Activated CD4-positive, alpha-beta T cell treated with anti-CD3 and anti-CD28 coated beads for 36 hours (primary cell): ENCODE measurements at regions not wholly inside any gene's neighbourhood (a gene's known extent, or its start where the extent isn't known, plus 50 kb on each side); places are given as distances from the start of the nearest gene placed in this dataset.

Experiments
- ATAC-seq: fragments of 200-7000 bp; cut with Tn5 transposase; one replicate; pipeline ENCODE4 v1.10.0; 2021; ENCODE audit warnings: mild to moderate bottlenecking, moderate library complexity
- CTCF ChIA-PET: fragments of 350-600 bp; sonication (Branson Sonifier 250); formaldehyde crosslinking; loops from one replicate; lab custom pipeline; 2021; ENCODE audit warnings: antibody characterized with exemption; lab: Charles Lee
- POLR2A ChIA-PET: fragments of 350-600 bp; sonication (Branson Sonifier 250); formaldehyde crosslinking; loops from one replicate; lab custom pipeline; 2021; ENCODE audit warnings: antibody characterized with exemption, inconsistent platforms; lab: Charles Lee
- DNase-seq: peaks from one replicate; pipeline ENCODE4 v3.0.0-alpha.2; 2020
- H3K27ac Mint-ChIP-seq: one replicate; pipeline ENCODE4 v1.8.0; 2021; ENCODE audit warnings: mixed read lengths
- H3K27me3 Mint-ChIP-seq: one replicate; pipeline ENCODE4 v1.8.0; 2021; ENCODE audit warnings: mixed read lengths
- H3K36me3 Mint-ChIP-seq: one replicate; pipeline ENCODE4 v1.8.0; 2021; ENCODE audit warnings: low read depth, mixed read lengths
- H3K4me1 Mint-ChIP-seq: one replicate; pipeline ENCODE4 v1.8.0; 2021; ENCODE audit warnings: mixed read lengths
- H3K4me3 Mint-ChIP-seq: one replicate; pipeline ENCODE4 v1.8.0; 2021; ENCODE audit warnings: mild to moderate bottlenecking, moderate library complexity, mixed read lengths
- H3K9me3 Mint-ChIP-seq: one replicate; pipeline ENCODE4 v1.8.0; 2021; ENCODE audit warnings: low read depth, mixed read lengths
- intact Hi-C, 2 experiments: fragments of 100-400 bp; cut with DNase I in 1 of 2; cut with micrococcal nuclease in 1 of 2; formaldehyde crosslinking; loops; one replicate each; pipeline versions ENCODE4 v1.14.2 to v1.15.1; 2022 to 2024; cut with DNase I, micrococcal nuclease

DNA sequence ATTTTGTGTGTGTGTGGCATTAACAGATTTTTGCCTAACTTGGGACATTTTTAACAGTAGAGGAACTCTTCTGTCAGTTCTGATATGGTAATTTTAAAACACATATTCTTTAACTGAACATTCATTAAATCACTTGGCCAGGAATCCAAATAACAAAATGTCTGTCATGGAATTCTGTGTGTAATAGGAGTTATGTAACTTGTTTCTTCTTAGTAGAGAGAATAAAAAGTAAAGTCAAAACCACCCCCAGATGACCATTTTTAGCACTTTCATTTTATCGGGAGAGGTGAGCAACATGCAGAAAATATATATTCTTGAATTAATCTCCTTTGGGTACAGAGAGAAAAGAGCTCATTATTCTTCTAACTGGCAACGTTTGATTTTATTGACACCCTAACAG is 1740.3 kb downstream of the STIM2 start:
- no peak for ATAC-seq
- Mint-ChIP-seq H3K27me3 (no peaks in the 10 kb centered on the region), H3K4me1 (no peaks in the 10 kb centered on the region), H3K27ac (no peak overlapping the region), H3K9me3 (peaks cover 4% of the 10 kb centered on the region), H3K36me3 (no peaks in the 10 kb centered on the region), H3K4me3 (no peak overlapping the region)
- intact Hi-C loops, result no loop called here
- ChIA-PET CTCF (no interaction called here), POLR2A (no interaction called here)
- DNase-seq, result no peak

GRCh38 chr4:28621591-28621990 is 1761.0 kb downstream of the STIM2 start:
- Mint-ChIP-seq H3K27ac (no peak overlapping the region), H3K9me3 (peaks cover 8% of the 10 kb centered on the region), H3K4me1 (no peaks in the 10 kb centered on the region), H3K27me3 (no peaks in the 10 kb centered on the region), H3K36me3 (no peaks in the 10 kb centered on the region), H3K4me3 (no peak overlapping the region)
- POLR2A ChIA-PET, result no interaction called here
- ATAC-seq (no peak), DNase-seq (no peak)
- CTCF ChIA-PET, result no interaction called here
- intact Hi-C loops, result no loop called here

GRCh38 chr4:28636971-28637370 is 1776.3 kb downstream of the STIM2 start:
- H3K4me1 Mint-ChIP-seq, result no peaks in the 10 kb centered on the region
- ATAC-seq, result no peak
- no peak overlapping the region for H3K4me3 Mint-ChIP-seq
- intact Hi-C loops, result no loop called here
- H3K27me3 Mint-ChIP-seq, result no peaks in the 10 kb centered on the region
- H3K27ac Mint-ChIP-seq, result no peak overlapping the region
- ChIA-PET CTCF (no interaction called here), POLR2A (no interaction called here)
- no peaks in the 10 kb centered on the region for H3K36me3 Mint-ChIP-seq
- DNase-seq, result no peak
- H3K9me3 Mint-ChIP-seq, result peaks cover 5% of the 10 kb centered on the region

GRCh38 chr4:28639747-28640146 is 1779.1 kb downstream of the STIM2 start:
- ChIA-PET CTCF (interaction anchor here (0.6 kb wide), 1 partner anchor 1448 kb away, joined by 3 read pairs; no protein-coding TSS in a partner anchor), POLR2A (no interaction called here)
- Mint-ChIP-seq H3K9me3 (peaks cover 4% of the 10 kb centered on the region), H3K27ac (no peak overlapping the region), H3K27me3 (no peaks in the 10 kb centered on the region), H3K4me3 (no peak overlapping the region), H3K36me3 (no peaks in the 10 kb centered on the region), H3K4me1 (no peaks in the 10 kb centered on the region)
- intact Hi-C loops, result no loop called here
- ATAC-seq (no peak), DNase-seq (no peak)

DNA sequence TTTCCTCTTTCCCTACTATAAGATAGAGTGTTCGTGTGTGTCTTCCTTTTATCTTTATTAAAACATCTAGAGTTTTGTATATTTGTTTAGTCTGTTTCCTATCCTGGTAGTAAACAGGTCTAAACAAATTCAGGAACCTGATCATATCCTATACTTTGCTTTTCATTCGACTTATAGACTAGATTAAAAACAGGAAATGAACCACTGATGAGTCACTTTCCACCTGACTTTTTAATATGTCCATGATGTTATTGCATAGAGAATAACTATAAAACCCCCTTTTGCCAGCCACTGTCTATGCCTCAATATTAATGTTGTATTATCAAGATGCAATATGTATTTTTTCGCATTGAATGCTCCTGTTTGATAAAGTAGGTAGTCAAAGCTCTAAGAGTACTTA is 1794.0 kb downstream of the STIM2 start:
- Mint-ChIP-seq H3K9me3 (peaks cover 10% of the 10 kb centered on the region), H3K27ac (no peak overlapping the region), H3K4me1 (no peaks in the 10 kb centered on the region), H3K4me3 (no peak overlapping the region), H3K27me3 (no peaks in the 10 kb centered on the region), H3K36me3 (no peaks in the 10 kb centered on the region)
- intact Hi-C loops, result no loop called here
- no peak for DNase-seq
- ATAC-seq, result no peak
- CTCF ChIA-PET, result no interaction called here
- POLR2A ChIA-PET, result no interaction called here

DNA sequence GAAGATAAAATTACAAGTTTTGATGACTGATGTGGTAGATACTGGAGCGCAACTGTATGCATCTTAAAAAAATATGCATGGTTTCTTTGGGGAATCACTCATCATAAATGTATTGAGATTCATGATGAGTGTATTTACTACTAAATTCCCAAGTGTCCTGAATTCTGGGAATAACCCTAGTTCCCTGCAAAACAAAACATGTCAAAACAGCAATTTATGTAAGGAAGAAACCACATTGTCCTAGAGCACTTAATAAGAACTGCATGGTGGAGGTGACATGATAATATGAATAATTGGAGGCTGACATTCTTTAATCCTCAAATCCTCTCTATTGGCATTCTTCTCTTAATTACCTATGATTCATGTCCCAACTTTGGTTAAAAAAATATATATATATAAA is 1804.7 kb downstream of the STIM2 start:
- H3K27me3 Mint-ChIP-seq, result no peaks in the 10 kb centered on the region
- ATAC-seq (no peak), DNase-seq (no peak)
- no peaks in the 10 kb centered on the region for H3K4me1 Mint-ChIP-seq
- no peak overlapping the region for H3K27ac Mint-ChIP-seq
- H3K36me3 Mint-ChIP-seq, result no peaks in the 10 kb centered on the region
- H3K4me3 Mint-ChIP-seq, result no peak overlapping the region
- ChIA-PET POLR2A (no interaction called here), CTCF (no interaction called here)
- peaks cover 2% of the 10 kb centered on the region for H3K9me3 Mint-ChIP-seq
- intact Hi-C loops, result no loop called here

- DNase-seq (no peak), ATAC-seq (no peak)
- ChIA-PET POLR2A (no interaction called here), CTCF (no interaction called here)
- Mint-ChIP-seq H3K9me3 (peaks cover 4% of the 10 kb centered on the region), H3K27ac (no peak overlapping the region), H3K4me1 (no peaks in the 10 kb centered on the region), H3K27me3 (no peaks in the 10 kb centered on the region), H3K4me3 (no peak overlapping the region), H3K36me3 (no peaks in the 10 kb centered on the region)
- intact Hi-C loops, result no loop called here
Measured at GRCh38 chr4:28675582-28675981, 1814.9 kb downstream of the STIM2 start.

DNA sequence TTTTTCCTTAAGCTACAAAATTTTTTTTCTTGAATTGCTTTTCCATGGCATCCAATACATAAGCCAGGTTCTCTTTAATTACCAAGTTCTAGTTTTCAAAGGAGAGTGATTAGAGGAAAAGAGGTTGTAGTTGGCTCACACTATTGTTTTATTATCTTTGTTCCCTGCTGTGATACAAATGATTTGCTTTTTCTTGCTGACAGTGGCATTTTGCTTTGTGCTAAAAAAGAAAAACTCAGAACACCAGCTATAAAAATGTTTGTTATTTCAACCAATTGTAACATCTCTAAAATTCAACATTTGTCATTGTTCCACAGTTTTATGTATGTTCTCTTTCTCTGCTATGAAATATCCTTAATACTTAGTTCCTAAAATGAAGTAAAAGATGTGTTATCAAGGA is 1817.2 kb downstream of the STIM2 start:
- CTCF ChIA-PET, result no interaction called here
- DNase-seq (no peak), ATAC-seq (no peak)
- no peak overlapping the region for H3K27ac Mint-ChIP-seq
- intact Hi-C loops, result no loop called here
- H3K4me1 Mint-ChIP-seq, result no peaks in the 10 kb centered on the region
- POLR2A ChIA-PET, result no interaction called here
- no peaks in the 10 kb centered on the region for H3K27me3 Mint-ChIP-seq
- H3K4me3 Mint-ChIP-seq, result no peak overlapping the region
- H3K9me3 Mint-ChIP-seq, result peaks cover 3% of the 10 kb centered on the region
- H3K36me3 Mint-ChIP-seq, result no peaks in the 10 kb centered on the region

- H3K27ac Mint-ChIP-seq, result no peak overlapping the region
- ChIA-PET POLR2A (no interaction called here), CTCF (no interaction called here)
- no peak overlapping the region for H3K4me3 Mint-ChIP-seq
- H3K9me3 Mint-ChIP-seq, result peaks cover 5% of the 10 kb centered on the region
- no peaks in the 10 kb centered on the region for H3K27me3 Mint-ChIP-seq
- intact Hi-C loops, result no loop called here
- H3K4me1 Mint-ChIP-seq, result no peaks in the 10 kb centered on the region
- H3K36me3 Mint-ChIP-seq, result no peaks in the 10 kb centered on the region
- ATAC-seq, result no peak
- DNase-seq, result no peak
Measured at GRCh38 chr4:28682847-28683246, 1822.2 kb downstream of the STIM2 start.

DNA sequence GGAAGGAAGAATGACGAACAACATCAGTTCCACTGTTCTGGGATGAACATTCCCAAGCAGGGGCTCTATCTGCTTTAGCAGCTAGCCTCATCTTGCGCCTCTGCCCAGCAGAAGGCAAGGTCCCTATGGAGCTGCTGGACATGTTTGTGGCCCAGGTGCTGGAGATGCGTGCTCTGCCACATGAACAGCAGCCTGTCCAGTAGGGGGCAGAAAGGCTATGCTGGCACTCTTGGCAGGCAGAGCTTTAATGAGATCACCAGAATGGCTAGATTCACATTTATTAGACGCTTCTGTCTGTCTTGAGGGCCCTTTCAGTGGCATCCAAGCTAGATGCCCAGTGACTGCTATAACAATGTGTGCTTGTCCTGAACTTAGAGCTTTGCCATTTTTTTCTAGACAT is 1826.0 kb downstream of the STIM2 start:
- H3K27ac Mint-ChIP-seq, result no peak overlapping the region
- no peak for ATAC-seq
- no peaks in the 10 kb centered on the region for H3K27me3 Mint-ChIP-seq
- peak; percentile 29 for DNase-seq
- ChIA-PET CTCF (no interaction called here), POLR2A (no interaction called here)
- peaks cover 3% of the 10 kb centered on the region for H3K9me3 Mint-ChIP-seq
- intact Hi-C loops, result no loop called here
- H3K36me3 Mint-ChIP-seq, result no peaks in the 10 kb centered on the region
- H3K4me1 Mint-ChIP-seq, result no peaks in the 10 kb centered on the region
- no peak overlapping the region for H3K4me3 Mint-ChIP-seq

DNA sequence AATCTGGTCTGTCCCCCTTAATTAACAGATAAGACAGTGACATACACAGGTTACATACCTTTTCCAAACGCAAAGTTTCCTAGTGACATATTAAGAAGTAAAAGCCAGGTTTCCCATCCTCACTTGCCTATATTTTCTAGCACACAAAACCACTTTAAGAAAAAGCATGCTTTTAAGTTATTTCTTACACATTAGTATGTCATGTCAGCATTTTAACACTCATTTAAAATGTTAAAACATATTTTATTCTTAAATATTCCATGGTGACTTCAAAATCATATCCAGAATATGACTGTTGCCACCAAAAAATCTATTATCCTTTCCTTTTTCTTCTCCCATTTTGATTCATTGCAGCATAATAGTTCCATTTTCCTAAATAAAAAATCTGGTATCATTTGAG is 1830.2 kb downstream of the STIM2 start:
- Mint-ChIP-seq H3K4me1 (no peaks in the 10 kb centered on the region), H3K36me3 (no peaks in the 10 kb centered on the region), H3K4me3 (no peak overlapping the region), H3K27me3 (no peaks in the 10 kb centered on the region), H3K27ac (no peak overlapping the region), H3K9me3 (peaks cover 7% of the 10 kb centered on the region)
- DNase-seq, result no peak
- ATAC-seq, result no peak
- intact Hi-C loops, result no loop called here
- ChIA-PET CTCF (no interaction called here), POLR2A (no interaction called here)

GRCh38 chr4:28702571-28702970 is 1841.9 kb downstream of the STIM2 start:
- intact Hi-C loops, result no loop called here
- no peaks in the 10 kb centered on the region for H3K4me1 Mint-ChIP-seq
- no peak overlapping the region for H3K27ac Mint-ChIP-seq
- ChIA-PET CTCF (interaction anchor here (0.7 kb wide), 1 partner anchor 163 kb away, joined by 3 read pairs; no protein-coding TSS in a partner anchor), POLR2A (no interaction called here)
- no peak for ATAC-seq
- peaks cover 4% of the 10 kb centered on the region for H3K9me3 Mint-ChIP-seq
- no peaks in the 10 kb centered on the region for H3K36me3 Mint-ChIP-seq
- H3K4me3 Mint-ChIP-seq, result no peak overlapping the region
- DNase-seq, result no peak
- H3K27me3 Mint-ChIP-seq, result no peaks in the 10 kb centered on the region

GRCh38 chr4:28709891-28710290 is 1849.2 kb downstream of the STIM2 start:
- Mint-ChIP-seq H3K27me3 (no peaks in the 10 kb centered on the region), H3K36me3 (no peaks in the 10 kb centered on the region), H3K27ac (no peak overlapping the region), H3K4me1 (no peaks in the 10 kb centered on the region), H3K4me3 (no peak overlapping the region), H3K9me3 (no peaks in the 10 kb centered on the region)
- CTCF ChIA-PET, result interaction anchor here (0.6 kb wide), 1 partner anchor 21 kb away, joined by 3 read pairs; no protein-coding TSS in a partner anchor
- intact Hi-C loops, result no loop called here
- POLR2A ChIA-PET, result no interaction called here
- no peak for ATAC-seq
- no peak for DNase-seq
